HCT116 (cell line): ENCODE measurements at regions not wholly inside any gene's neighbourhood (a gene's known extent, or its start where the extent isn't known, plus 50 kb on each side); places are given as distances from the start of the nearest gene placed in this dataset.

ENCODE experiments used
- ATAC-seq: fragments of 200-7000 bp; cut with Tn5 transposase; 2 replicates; pipeline ENCODE4 v1.9.1; 2020; ENCODE audit warnings: mild to moderate bottlenecking, moderate library complexity
- BruUV-seq: library from RNA; stranded (reverse); fragments of 400-500 nt; replicated peaks from 2 replicates; lab custom pipeline; 2021; lab: Mats Ljungman, UMichigan
- CTCF ChIA-PET: fragments of 300-600 bp; sonication (Branson Sonifier 250); formaldehyde crosslinking; loops from one replicate; lab custom pipeline; 2021; ENCODE audit warnings: antibody characterized with exemption; lab: Charles Lee
- POLR2A ChIA-PET: fragments of 300-600, 350-600 bp; sonication (Branson Sonifier 250); formaldehyde crosslinking; loops from one replicate; lab custom pipeline; 2021; ENCODE audit warnings: antibody characterized with exemption; lab: Charles Lee
- RAD21 ChIA-PET, 2 experiments: fragments of 300-600 bp; sonication (Branson Sonifier 250); formaldehyde crosslinking; loops; one replicate each; lab custom pipeline; 2023; ENCODE audit warnings: low total read pairs in 2 of 2; ENCODE audit not compliant: uncharacterized antibody in 2 of 2, unreplicated experiment in 2 of 2, low non-redundant PET in 1 of 2; lab: Charles Lee
- DNase-seq: peaks from one replicate; pipeline ENCODE4 v3.0.0-alpha.2; 2010; ENCODE audit warnings: low read depth, low spot score
- H2AFZ ChIP-seq: fragments of 200-600 bp; shearing (Covaris generic), sonication (generic); 2 replicates; pipeline ENCODE4 v1.6.1; 2017; ENCODE audit warnings: low read depth, mixed run types, mixed read lengths, antibody characterized with exemption, low read length; ENCODE audit not compliant: poor library complexity, severe bottlenecking
- H3K27ac ChIP-seq: 2 replicates; pipeline ENCODE4 v1.5.1; 2012; ENCODE audit warnings: low read depth, low read length
- H3K27me3 ChIP-seq: fragments of 200-600 bp; sonication (generic); 2 replicates; pipeline ENCODE4 v1.6.1; 2016; ENCODE audit warnings: mixed run types, low read length, mixed read lengths; ENCODE audit not compliant: insufficient read depth
- H3K36me3 ChIP-seq, 2 experiments: fragments of 200-500 bp in 1 of 2; fragments of 200-600 bp in 1 of 2; sonication (Bioruptor generic) in 1 of 2; sonication (generic) in 1 of 2; 2 replicates each; pipeline versions ENCODE4 v1.5.1 to v1.6.1; 2014 to 2016; ENCODE audit warnings: low read length in 2 of 2, inconsistent platforms in 1 of 2, mixed read lengths in 1 of 2, mixed run types in 1 of 2; ENCODE audit not compliant: insufficient read depth in 2 of 2, control insufficient read depth in 1 of 2
- H3K4me1 ChIP-seq, 2 experiments: fragments of 200-600 bp in 1 of 2; sonication (generic) in 1 of 2; 2 replicates each; pipeline versions ENCODE4 v1.5.1 to v1.6.1; 2012 to 2017; ENCODE audit warnings: low read length in 2 of 2, inconsistent platforms in 1 of 2, mild to moderate bottlenecking in 1 of 2, mixed read lengths in 1 of 2, mixed run types in 1 of 2, moderate library complexity in 1 of 2; ENCODE audit not compliant: insufficient read depth in 2 of 2, control insufficient read depth in 1 of 2
- H3K4me2 ChIP-seq: fragments of 200-600 bp; sonication (generic); 2 replicates; pipeline ENCODE4 v1.6.1; 2017; ENCODE audit warnings: mixed run types, low read length, mixed read lengths
- H3K4me3 ChIP-seq, 2 experiments: fragments of 200-600 bp in 1 of 2; sonication (generic) in 1 of 2; replicated peaks in 1 of 2; 2 replicates each; pipeline ENCODE4 v1.5.1; 2011 to 2016; ENCODE audit warnings: low read length in 2 of 2, control low read depth in 1 of 2, low read depth in 1 of 2, mild to moderate bottlenecking in 1 of 2, mixed read lengths in 1 of 2, mixed run types in 1 of 2
- H3K79me2 ChIP-seq: fragments of 200-600 bp; sonication (generic); 2 replicates; pipeline ENCODE4 v1.6.1; 2017; ENCODE audit warnings: mild to moderate bottlenecking, mixed run types, low read length, moderate library complexity, mixed read lengths; ENCODE audit not compliant: insufficient read depth
- H3K9ac ChIP-seq: fragments of 200-600 bp; sonication (generic); 2 replicates; pipeline ENCODE4 v1.6.1; 2016; ENCODE audit warnings: low read length, mixed read lengths
- H3K9me2 ChIP-seq: fragments of 200-600 bp; sonication (generic), shearing (Covaris generic); 2 replicates; pipeline ENCODE4 v1.6.1; 2017; ENCODE audit warnings: mixed run types, mild to moderate bottlenecking, moderate library complexity; ENCODE audit not compliant: insufficient read depth
- H3K9me3 ChIP-seq, 2 experiments: fragments of 200-500 bp in 1 of 2; fragments of 200-600 bp in 1 of 2; sonication (Bioruptor generic) in 1 of 2; sonication (generic) in 1 of 2; 2 replicates each; pipeline ENCODE4 v1.6.1; 2014 to 2017; ENCODE audit warnings: low read length in 2 of 2, mixed read lengths in 2 of 2, inconsistent platforms in 1 of 2, low read depth in 1 of 2, mild to moderate bottlenecking in 1 of 2, mixed run types in 1 of 2, moderate library complexity in 1 of 2; ENCODE audit not compliant: control insufficient read depth in 1 of 2, insufficient read depth in 1 of 2
- H4K20me1 ChIP-seq: fragments of 200-600 bp; sonication (generic), shearing (Covaris generic); 2 replicates; pipeline ENCODE4 v1.6.1; 2017; ENCODE audit warnings: mixed run types, mild to moderate bottlenecking, moderate library complexity; ENCODE audit not compliant: insufficient read depth
- CBX3 ChIP-seq: IDR thresholded peaks from 2 replicates; pipeline ENCODE4 v1.6.1; 2012; ENCODE audit warnings: low read depth
- CTCF ChIP-seq, 3 experiments: fragments of 200-600 bp in 1 of 3; sonication (generic) in 1 of 3; IDR thresholded peaks in 2 of 3; conservative IDR thresholded peaks in 1 of 3; 2 replicates each; pipeline ENCODE4 v1.5.1; 2012 to 2017; ENCODE audit warnings: low read depth in 2 of 3, low read length in 2 of 3, antibody characterized with exemption in 1 of 3, borderline replicate concordance in 1 of 3, control low read depth in 1 of 3, mild to moderate bottlenecking in 1 of 3, mixed read lengths in 1 of 3, mixed run types in 1 of 3, moderate library complexity in 1 of 3; ENCODE audit not compliant: insufficient read depth in 1 of 3
- EGR1 ChIP-seq: IDR thresholded peaks from 2 replicates; pipeline ENCODE4 v1.6.1; 2012; ENCODE audit warnings: low read depth
- ELF1 ChIP-seq: IDR thresholded peaks from 2 replicates; pipeline ENCODE4 v1.6.1; 2012; ENCODE audit warnings: low read depth, borderline replicate concordance
- EZH2 ChIP-seq: fragments of 200-600 bp; sonication (generic); IDR thresholded peaks from 2 replicates; pipeline ENCODE4 v1.6.1; 2017; ENCODE audit warnings: antibody characterized with exemption, mixed run types
- EZH2phosphoT487 ChIP-seq: fragments of 200-600 bp; IDR thresholded peaks from 2 replicates; pipeline ENCODE4 v1.6.1; 2018; ENCODE audit warnings: antibody characterized with exemption, borderline replicate concordance
- FOSL1 ChIP-seq: IDR thresholded peaks from 2 replicates; pipeline ENCODE4 v1.6.1; 2012; ENCODE audit warnings: low read depth
- JUND ChIP-seq: IDR thresholded peaks from 2 replicates; pipeline ENCODE4 v1.6.1; 2012
- POLR2A ChIP-seq: IDR thresholded peaks from 2 replicates; pipeline ENCODE4 v1.7.0; 2011; ENCODE audit warnings: borderline replicate concordance; ENCODE audit not compliant: insufficient read depth, insufficient read length; ENCODE audit errors: extremely low read depth
- POLR2AphosphoS5 ChIP-seq: IDR thresholded peaks from 2 replicates; pipeline ENCODE4 v1.6.1; 2011; ENCODE audit warnings: mild to moderate bottlenecking, low read depth, low read length, moderate library complexity
- RAD21 ChIP-seq: IDR thresholded peaks from 2 replicates; pipeline ENCODE4 v1.6.1; 2012; ENCODE audit warnings: low read depth, mild to moderate bottlenecking
- SIN3A ChIP-seq: IDR thresholded peaks from 2 replicates; pipeline ENCODE4 v1.6.1; 2012; ENCODE audit warnings: low read depth
- SRF ChIP-seq: IDR thresholded peaks from 2 replicates; pipeline ENCODE4 v1.6.1; 2012; ENCODE audit warnings: low read depth
- ZBTB33 ChIP-seq: IDR thresholded peaks from 2 replicates; pipeline ENCODE4 v1.6.1; 2011; ENCODE audit warnings: mild to moderate bottlenecking, low read length, moderate library complexity; ENCODE audit not compliant: insufficient replicate concordance; ENCODE audit errors: extremely low read depth
- ZFX ChIP-seq: fragments of 450-650 bp; IDR thresholded peaks from 2 replicates; pipeline ENCODE4 v1.6.1; 2017
- ZNF274 ChIP-seq: fragments of 200-500 bp; sonication (Bioruptor generic); IDR thresholded peaks from 2 replicates; pipeline ENCODE4 v1.6.1; 2014; ENCODE audit warnings: mild to moderate bottlenecking, low read depth, low read length, inconsistent platforms
- intact Hi-C: fragments of 100-400 bp; cut with micrococcal nuclease; formaldehyde crosslinking; loops from 2 replicates; pipeline ENCODE4 v1.10.0; 2022

DNA sequence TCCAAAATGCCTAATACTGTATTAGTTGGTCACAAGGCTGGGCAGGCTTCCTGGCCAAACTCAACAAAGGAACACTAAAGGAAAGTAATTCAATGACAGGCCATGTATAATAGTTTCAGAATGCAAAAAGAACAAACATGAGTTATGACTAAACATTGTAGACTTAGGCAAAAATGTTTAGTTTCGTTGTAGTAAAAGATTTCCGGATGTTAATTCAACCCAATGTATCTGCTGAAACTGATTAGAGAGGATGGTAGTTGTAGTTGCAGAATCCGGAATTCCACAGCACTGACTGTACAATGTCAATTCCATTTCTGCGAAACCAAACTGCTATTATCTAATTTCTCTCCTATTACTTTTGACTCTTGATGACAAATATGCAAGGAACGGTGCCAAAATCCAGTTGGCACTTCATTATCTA, 117.9 kb upstream of the FST start:
- BruUV-seq = no TSS peak
- H3K36me3 ChIP-seq = no peaks in the 10 kb centered on the region
- ATAC-seq (no peak), DNase-seq (no peak)
- no peak overlapping the region for H3K4me2 ChIP-seq
- CTCF ChIA-PET = no interaction called here
- intact Hi-C loops = no loop called here
- no peak overlapping the region for H2AFZ ChIP-seq
- H3K27ac ChIP-seq = no peak overlapping the region
- TF ChIP-seq EZH2phosphoT487 (no peak), CTCF (IDR thresholded peaks at IDR 0.05 in 2 of 3, conservative IDR thresholded peaks at IDR 0.05 in 1 of 3; ENCODE audit: borderline replicate concordance in 1 of 3, insufficient read depth in 1 of 3, low read depth in 2 of 3, low read length in 2 of 3) (no peak), EZH2 (no peak), SRF (no peak), POLR2AphosphoS5 (no peak), ZFX (no peak), JUND (no peak)
- H3K9ac ChIP-seq = no peak overlapping the region
- H3K9me2 ChIP-seq = no peaks in the 10 kb centered on the region
- H3K9me3 ChIP-seq = no peaks in the 10 kb centered on the region
- H3K4me1 ChIP-seq = peaks cover 0 to 6% of the 10 kb centered on the region in 2 experiments; a peak in 1 of 4 replicates
- no peaks in the 10 kb centered on the region for H4K20me1 ChIP-seq
- no peaks in the 10 kb centered on the region for H3K79me2 ChIP-seq
- RAD21 ChIA-PET = no interaction called here
- POLR2A ChIA-PET = no interaction called here
- no peak overlapping the region for H3K4me3 ChIP-seq
- H3K27me3 ChIP-seq = no peaks in the 10 kb centered on the region

- no peak for ATAC-seq
- TF ChIP-seq RAD21 (no peak), EZH2 (no peak), ELF1 (no peak), EZH2phosphoT487 (no peak), EGR1 (no peak), ZNF274 (no peak), CTCF (IDR thresholded peaks at IDR 0.05 in 2 of 3, conservative IDR thresholded peaks at IDR 0.05 in 1 of 3; ENCODE audit: borderline replicate concordance in 1 of 3, insufficient read depth in 1 of 3, low read depth in 2 of 3, low read length in 2 of 3) (no peak), CBX3 (no peak), ZFX (no peak), SIN3A (no peak), POLR2A (no peak), ZBTB33 (no peak), JUND (no peak), SRF (no peak), FOSL1 (no peak)
These were observed 116.4 kb upstream of the FST start for GRCh38 chr5:53364061-53364460.

More at GRCh38 chr5:53364061-53364460, 116.4 kb upstream of the FST start:
- H3K4me2 ChIP-seq = no peak overlapping the region
- H3K4me3 ChIP-seq = no peak overlapping the region
- intact Hi-C loops = no loop called here
- H4K20me1 ChIP-seq = no peaks in the 10 kb centered on the region
- H3K9me3 ChIP-seq = no peaks in the 10 kb centered on the region
- no peaks in the 10 kb centered on the region for H3K79me2 ChIP-seq
- ChIA-PET CTCF (no interaction called here), RAD21 (no interaction called here), POLR2A (no interaction called here)
- H3K9ac ChIP-seq = no peak overlapping the region
- no peak overlapping the region for H3K27ac ChIP-seq
- H2AFZ ChIP-seq = no peak overlapping the region
- no peaks in the 10 kb centered on the region for H3K9me2 ChIP-seq
- BruUV-seq = no TSS peak
- H3K36me3 ChIP-seq = no peaks in the 10 kb centered on the region
- DNase-seq = no peak
- H3K4me1 ChIP-seq = peaks cover 0 to 6% of the 10 kb centered on the region in 2 experiments; a peak in 1 of 4 replicates
- no peaks in the 10 kb centered on the region for H3K27me3 ChIP-seq
